ENCODE measurements at regions not wholly inside any gene's neighbourhood (a gene's known extent, or its start where the extent isn't known, plus 50 kb on each side); places are given as distances from the start of the nearest gene placed in this dataset.
"Not testable (repeated sequence)": the region's sequence is repeated elsewhere in the genome, so short reads cannot be mapped to it uniquely, and the experiment has no call there.

DNA sequence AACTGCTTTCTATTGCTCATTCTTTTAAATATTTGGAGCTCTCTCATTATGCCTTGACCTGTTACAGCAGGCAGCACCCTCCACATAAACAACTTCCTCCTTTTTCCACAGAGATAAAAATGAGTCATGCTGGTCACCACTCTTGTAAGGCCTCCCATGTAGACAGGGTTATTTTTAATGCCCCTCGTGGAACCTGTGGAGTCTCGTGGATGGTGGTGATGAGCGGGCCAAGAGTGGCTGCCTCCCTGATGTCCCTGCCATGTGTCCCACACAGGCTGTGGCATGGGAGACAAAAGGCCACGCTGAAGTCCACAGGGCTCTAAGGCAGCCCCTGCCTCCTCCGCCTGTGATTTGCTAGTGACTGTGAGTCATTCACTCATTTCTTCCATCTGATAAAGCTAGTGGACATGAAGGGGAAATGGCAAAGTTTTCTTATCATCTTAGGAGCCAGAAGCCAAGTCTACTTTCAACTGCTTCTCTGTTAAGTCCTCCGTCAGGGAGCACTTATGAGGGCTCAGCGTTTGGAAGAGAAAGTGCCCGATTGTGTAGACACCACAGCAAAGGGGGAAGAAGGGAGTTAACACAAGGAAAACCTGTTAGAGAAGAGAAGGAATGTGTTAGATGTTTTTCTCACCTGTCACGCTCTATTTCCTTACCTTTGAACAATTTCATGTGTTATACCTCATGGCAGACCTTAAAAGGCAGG, 121.6 kb upstream of the FAT1 start:
- no peak overlapping the region for H3K4me3 ChIP-seq (replicated peaks in 1 of 2; ENCODE audit: low read depth in 2 of 2, low read length in 2 of 2)
- TF ChIP-seq, protein P1, sequence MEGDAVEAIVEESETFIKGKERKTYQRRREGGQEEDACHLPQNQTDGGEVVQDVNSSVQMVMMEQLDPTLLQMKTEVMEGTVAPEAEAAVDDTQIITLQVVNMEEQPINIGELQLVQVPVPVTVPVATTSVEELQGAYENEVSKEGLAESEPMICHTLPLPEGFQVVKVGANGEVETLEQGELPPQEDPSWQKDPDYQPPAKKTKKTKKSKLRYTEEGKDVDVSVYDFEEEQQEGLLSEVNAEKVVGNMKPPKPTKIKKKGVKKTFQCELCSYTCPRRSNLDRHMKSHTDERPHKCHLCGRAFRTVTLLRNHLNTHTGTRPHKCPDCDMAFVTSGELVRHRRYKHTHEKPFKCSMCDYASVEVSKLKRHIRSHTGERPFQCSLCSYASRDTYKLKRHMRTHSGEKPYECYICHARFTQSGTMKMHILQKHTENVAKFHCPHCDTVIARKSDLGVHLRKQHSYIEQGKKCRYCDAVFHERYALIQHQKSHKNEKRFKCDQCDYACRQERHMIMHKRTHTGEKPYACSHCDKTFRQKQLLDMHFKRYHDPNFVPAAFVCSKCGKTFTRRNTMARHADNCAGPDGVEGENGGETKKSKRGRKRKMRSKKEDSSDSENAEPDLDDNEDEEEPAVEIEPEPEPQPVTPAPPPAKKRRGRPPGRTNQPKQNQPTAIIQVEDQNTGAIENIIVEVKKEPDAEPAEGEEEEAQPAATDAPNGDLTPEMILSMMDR (IDR thresholded peaks at IDR 0.05; ENCODE audit: low read depth, low read length) = no peak
- peak; percentile 82 to 86 for DNase-seq (ENCODE audit: low read depth in 2 of 2)

DNA sequence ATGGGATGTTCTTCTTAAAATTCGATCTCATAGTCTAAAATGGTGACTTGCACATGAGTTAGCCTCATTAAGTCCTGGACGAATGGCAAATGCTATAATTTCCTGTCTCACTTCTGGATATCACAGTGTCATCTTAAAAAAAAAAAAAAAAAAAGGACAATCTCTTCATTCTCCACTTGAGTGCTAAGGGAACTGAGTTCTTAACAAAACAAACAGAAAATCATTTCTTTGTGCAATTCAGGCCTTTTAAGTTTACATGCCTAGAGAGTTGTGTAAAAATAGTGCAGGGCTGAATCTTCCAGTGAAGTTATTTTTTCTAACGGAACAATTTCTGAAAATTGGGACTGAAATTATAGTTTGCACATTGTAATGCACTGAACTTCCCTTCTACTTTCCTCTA, 122.8 kb upstream of the FAT1 start:
- DNase-seq (ENCODE audit: low read depth in 2 of 2) = no peak
- TF ChIP-seq, protein P1 (IDR thresholded peaks at IDR 0.05; ENCODE audit: low read depth, low read length) = no peak
- no peak overlapping the region for H3K4me3 ChIP-seq (replicated peaks in 1 of 2; ENCODE audit: low read depth in 2 of 2, low read length in 2 of 2)

DNA sequence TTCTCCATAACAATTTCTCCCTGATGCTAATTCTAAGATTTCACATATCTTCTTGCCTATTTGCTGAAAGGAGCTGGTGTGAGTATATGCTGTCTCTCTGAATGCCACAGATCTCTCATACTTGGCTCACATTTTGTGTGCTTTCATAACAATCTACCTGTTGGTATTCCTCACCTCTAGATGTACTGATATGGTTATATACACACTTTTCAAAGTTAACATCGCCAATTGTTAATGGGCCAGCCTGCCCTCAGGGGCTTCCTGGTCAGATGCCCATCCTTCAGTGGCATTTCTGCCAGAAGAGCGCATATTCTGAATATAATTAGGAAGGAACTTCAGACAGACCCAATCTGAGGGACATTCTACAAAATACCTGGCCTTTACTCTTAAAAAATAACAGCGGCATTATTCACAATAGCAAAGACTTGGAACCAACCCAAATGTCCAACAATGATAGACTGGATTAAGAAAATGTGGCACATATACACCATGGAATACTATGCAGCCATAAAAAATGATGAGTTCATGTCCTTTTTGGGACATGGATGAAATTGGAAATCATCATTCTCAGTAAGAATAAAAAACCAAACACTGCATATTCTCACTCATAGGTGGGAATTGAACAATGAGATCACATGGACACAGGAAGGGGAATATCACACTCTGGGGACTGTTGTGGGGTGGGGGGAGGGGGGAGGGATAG, 123.9 kb upstream of the FAT1 start:
- not testable (repeated sequence) for DNase-seq (ENCODE audit: low read depth in 2 of 2); H3K4me3 ChIP-seq (replicated peaks in 1 of 2; ENCODE audit: low read depth in 2 of 2, low read length in 2 of 2)

DNA sequence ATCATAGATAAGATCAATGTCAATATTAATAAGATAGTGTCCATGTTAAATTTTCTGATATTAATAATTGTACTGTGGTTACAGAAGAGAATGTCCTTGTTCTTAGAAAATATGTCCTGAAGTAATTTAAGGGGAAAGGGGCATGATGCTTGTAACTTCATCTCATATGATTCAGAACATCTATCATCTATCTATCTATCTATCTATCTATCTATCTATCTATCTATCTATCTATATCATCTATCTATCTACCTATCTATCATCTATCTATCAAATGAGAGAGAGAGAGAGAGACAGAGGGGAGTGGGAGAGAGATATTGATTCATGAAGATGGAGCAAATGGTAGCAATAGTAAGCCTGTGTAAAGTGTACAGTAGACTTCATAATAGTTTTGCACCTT, 124.8 kb upstream of the FAT1 start:
- TF ChIP-seq, protein P1 (IDR thresholded peaks at IDR 0.05; ENCODE audit: low read depth, low read length) = no peak
- DNase-seq (ENCODE audit: low read depth in 2 of 2) = no peak
- no peak overlapping the region for H3K4me3 ChIP-seq (replicated peaks in 1 of 2; ENCODE audit: low read depth in 2 of 2, low read length in 2 of 2)

DNA sequence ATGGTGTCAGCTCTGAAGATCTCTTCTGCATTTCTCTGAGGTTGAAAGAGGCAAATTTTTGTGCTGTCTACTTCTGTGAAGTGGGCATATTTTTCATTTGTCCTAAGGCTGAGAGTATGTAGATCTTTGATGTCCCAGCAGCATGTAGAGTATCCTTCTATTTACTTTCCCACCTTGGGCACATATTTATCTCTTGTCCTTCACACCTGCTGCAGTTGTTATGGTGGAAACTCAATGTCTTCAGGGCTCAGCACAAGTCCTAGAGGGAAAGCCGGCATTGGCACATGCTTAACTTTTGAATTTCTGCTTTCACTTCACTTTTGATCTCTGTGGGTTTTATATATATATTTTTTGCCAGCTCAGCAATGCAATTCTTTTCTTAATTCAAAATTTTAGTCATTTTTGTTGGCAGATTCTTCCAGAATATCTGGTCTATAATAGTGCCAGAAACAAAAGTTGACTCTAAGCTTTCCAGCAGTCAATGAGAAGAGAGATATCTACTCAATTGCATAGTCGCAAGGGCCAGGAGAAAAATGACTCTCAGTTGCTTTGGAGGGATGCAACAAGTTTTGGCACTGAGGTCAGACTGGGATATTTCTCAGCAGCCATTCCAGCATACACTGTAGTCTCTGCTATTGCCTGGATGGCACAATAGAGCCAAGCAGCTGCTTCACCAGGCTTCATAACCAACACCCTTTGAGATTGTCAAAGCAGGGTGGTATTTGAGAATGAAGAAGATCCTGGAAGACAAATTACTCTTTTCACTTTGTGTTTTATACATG, 127.8 kb upstream of the FAT1 start:
- TF ChIP-seq, protein P1 (IDR thresholded peaks at IDR 0.05; ENCODE audit: low read depth, low read length) = no peak
- no peak for DNase-seq (ENCODE audit: low read depth in 2 of 2)

DNA sequence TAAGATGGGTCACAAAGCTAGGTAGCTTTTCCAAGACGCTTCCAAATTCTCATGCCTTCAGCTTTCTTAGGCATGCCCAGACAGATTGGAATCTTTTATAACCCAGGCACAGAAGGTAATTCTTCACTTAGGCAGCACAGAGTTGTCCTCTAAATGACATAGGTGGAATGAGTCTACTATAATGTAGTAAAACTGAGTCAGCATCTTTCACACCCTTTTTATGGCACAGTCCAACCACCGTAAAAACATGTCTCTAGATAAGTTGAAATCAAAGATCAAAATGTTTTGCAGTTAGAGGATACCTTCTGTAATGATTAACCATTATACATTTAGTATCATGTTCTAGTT, 128.4 kb upstream of the FAT1 start:
- TF ChIP-seq, protein P1 (IDR thresholded peaks at IDR 0.05; ENCODE audit: low read depth, low read length) = no peak
- H3K4me3 ChIP-seq (replicated peaks in 1 of 2; ENCODE audit: low read depth in 2 of 2, low read length in 2 of 2) = no peak overlapping the region
- DNase-seq (ENCODE audit: low read depth in 2 of 2) = no peak

More for the DNA sequence above, 127.8 kb upstream of the FAT1 start:
- no peak overlapping the region for H3K4me3 ChIP-seq (replicated peaks in 1 of 2; ENCODE audit: low read depth in 2 of 2, low read length in 2 of 2)

DNA sequence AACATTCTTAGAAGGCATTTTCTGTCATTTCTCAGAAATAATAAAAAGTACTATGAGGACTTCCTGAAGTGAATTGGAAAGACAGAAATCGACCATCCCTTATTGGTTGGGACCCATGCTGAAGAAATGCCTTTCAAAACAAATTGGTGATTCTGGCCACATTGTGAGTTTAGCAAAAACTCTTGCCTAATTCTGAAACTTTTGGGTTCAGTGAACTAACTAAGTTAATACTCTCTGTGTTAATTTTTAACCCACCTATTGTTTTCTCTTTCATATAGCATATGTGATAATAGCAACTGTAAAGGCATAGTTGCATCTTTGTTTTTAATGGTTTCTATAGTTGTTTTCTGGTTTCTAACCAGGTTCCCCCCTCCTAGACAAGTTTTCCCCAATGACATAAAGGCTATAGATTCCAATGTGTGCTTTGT, 129.3 kb upstream of the FAT1 start:
- TF ChIP-seq, protein P1 (IDR thresholded peaks at IDR 0.05; ENCODE audit: low read depth, low read length) = no peak
- DNase-seq (ENCODE audit: low read depth in 2 of 2) = no peak
- no peak overlapping the region for H3K4me3 ChIP-seq (replicated peaks in 1 of 2; ENCODE audit: low read depth in 2 of 2, low read length in 2 of 2)

All from cardiac fibroblast (primary cell).